ENCODE measurements at regions not wholly inside any gene's neighbourhood (a gene's known extent, or its start where the extent isn't known, plus 50 kb on each side); places are given as distances from the start of the nearest gene placed in this dataset.

GRCh38 chr4:123455360-123455759, 58.8 kb downstream of the SPRY1 start:
- ATAC-seq (peak in 1 of 4 donors; percentile 29), DNase-seq (no peak)
- Histone ChIP-seq H3K9me3 (no peaks in the 10 kb centered on the region), H3K36me3 (no peaks in the 10 kb centered on the region), H3K27ac (no peak overlapping the region), H3K4me3 (no peak overlapping the region), H3K27me3 (no peaks in the 10 kb centered on the region), H3K4me1 (no peaks in the 10 kb centered on the region)
- intact Hi-C loops (cut with DNase I): no loop called here
- 40% methylated on average over 2 of the region's 2 CpGs for WGBS (ENCODE audit: insufficient coverage, low coverage, low lambda C conversion rate, missing lambda C conversion rate)
- TF ChIP-seq CTCF (IDR thresholded peaks at IDR 0.05) (no peak), POLR2A (IDR thresholded peaks at IDR 0.05) (no peak)

GRCh38 chr4:123462007-123462406, 65.4 kb downstream of the SPRY1 start:
- no peak for ATAC-seq
- H3K27ac ChIP-seq: no peak overlapping the region

GRCh38 chr4:123463869-123464268, 67.3 kb downstream of the SPRY1 start:
- H3K36me3 ChIP-seq: no peaks in the 10 kb centered on the region
- intact Hi-C loops (cut with DNase I): no loop called here
- no peaks in the 10 kb centered on the region for H3K27me3 ChIP-seq
- no peaks in the 10 kb centered on the region for H3K4me1 ChIP-seq
- ATAC-seq: no peak
- H3K9me3 ChIP-seq: no peaks in the 10 kb centered on the region
- 56% methylated on average over 3 of the region's 3 CpGs for WGBS (ENCODE audit: insufficient coverage, low coverage, low lambda C conversion rate, missing lambda C conversion rate)
- TF ChIP-seq POLR2A (IDR thresholded peaks at IDR 0.05) (no peak), CTCF (IDR thresholded peaks at IDR 0.05) (no peak)
- DNase-seq: no peak
- H3K27ac ChIP-seq: no peak overlapping the region
- no peak overlapping the region for H3K4me3 ChIP-seq

More at GRCh38 chr4:123462007-123462406, 65.4 kb downstream of the SPRY1 start:
- intact Hi-C loops (cut with DNase I): no loop called here
- no peaks in the 10 kb centered on the region for H3K36me3 ChIP-seq
- H3K27me3 ChIP-seq: no peaks in the 10 kb centered on the region
- no peak overlapping the region for H3K4me3 ChIP-seq
- no peaks in the 10 kb centered on the region for H3K4me1 ChIP-seq
- TF ChIP-seq CTCF (IDR thresholded peaks at IDR 0.05) (no peak), POLR2A (IDR thresholded peaks at IDR 0.05) (no peak)
- no peak for DNase-seq
- H3K9me3 ChIP-seq: no peaks in the 10 kb centered on the region
- 78% methylated on average over 1 of the region's 3 CpGs for WGBS (ENCODE audit: insufficient coverage, low coverage, low lambda C conversion rate, missing lambda C conversion rate)

- no peaks in the 10 kb centered on the region for H3K4me1 ChIP-seq
- no peak overlapping the region for H3K27ac ChIP-seq
- H3K36me3 ChIP-seq: no peaks in the 10 kb centered on the region
- WGBS (ENCODE audit: insufficient coverage, low coverage, low lambda C conversion rate, missing lambda C conversion rate): 79% methylated on average over 6 of the region's 6 CpGs
- H3K4me3 ChIP-seq: no peak overlapping the region
- TF ChIP-seq POLR2A (IDR thresholded peaks at IDR 0.05): no peak
- no peak for TF ChIP-seq CTCF (IDR thresholded peaks at IDR 0.05)
- intact Hi-C loops (cut with DNase I): no loop called here
- ATAC-seq (no peak), DNase-seq (no peak)
- no peaks in the 10 kb centered on the region for H3K27me3 ChIP-seq
- H3K9me3 ChIP-seq: no peaks in the 10 kb centered on the region
These were observed 68.8 kb downstream of the SPRY1 start for GRCh38 chr4:123465416-123465815.
